HUES48 (cell line): ENCODE measurements at regions not wholly inside any gene's neighbourhood (a gene's known extent, or its start where the extent isn't known, plus 50 kb on each side); places are given as distances from the start of the nearest gene placed in this dataset.
"Not testable (repeated sequence)": the region's sequence is repeated elsewhere in the genome, so short reads cannot be mapped to it uniquely, and the experiment has no call there.

ENCODE experiments used
- H3K27ac ChIP-seq: one replicate; pipeline ENCODE4 v1.7.0; 2013; ENCODE audit warnings: low read depth, low read length, inconsistent platforms
- H3K27me3 ChIP-seq: 2 replicates; pipeline ENCODE4 v1.6.1; 2013; ENCODE audit warnings: mild to moderate bottlenecking, low read length; ENCODE audit not compliant: control insufficient read depth, insufficient read depth
- H3K36me3 ChIP-seq: 2 replicates; pipeline ENCODE4 v1.6.1; 2013; ENCODE audit warnings: low read length; ENCODE audit not compliant: control insufficient read depth, insufficient read depth
- H3K4me1 ChIP-seq: 2 replicates; pipeline ENCODE4 v1.6.1; 2013; ENCODE audit warnings: mild to moderate bottlenecking, low read length; ENCODE audit not compliant: control insufficient read depth, insufficient read depth
- H3K4me3 ChIP-seq: 2 replicates; pipeline ENCODE4 v1.5.1; 2013; ENCODE audit warnings: mild to moderate bottlenecking, low read depth, low read length
- H3K9ac ChIP-seq: 2 replicates; pipeline ENCODE4 v1.6.1; 2013; ENCODE audit warnings: mild to moderate bottlenecking, low read depth, low read length, moderate library complexity
- H3K9me3 ChIP-seq: 2 replicates; pipeline ENCODE4 v1.6.1; 2013; ENCODE audit warnings: low read length; ENCODE audit not compliant: control insufficient read depth, insufficient read depth

DNA sequence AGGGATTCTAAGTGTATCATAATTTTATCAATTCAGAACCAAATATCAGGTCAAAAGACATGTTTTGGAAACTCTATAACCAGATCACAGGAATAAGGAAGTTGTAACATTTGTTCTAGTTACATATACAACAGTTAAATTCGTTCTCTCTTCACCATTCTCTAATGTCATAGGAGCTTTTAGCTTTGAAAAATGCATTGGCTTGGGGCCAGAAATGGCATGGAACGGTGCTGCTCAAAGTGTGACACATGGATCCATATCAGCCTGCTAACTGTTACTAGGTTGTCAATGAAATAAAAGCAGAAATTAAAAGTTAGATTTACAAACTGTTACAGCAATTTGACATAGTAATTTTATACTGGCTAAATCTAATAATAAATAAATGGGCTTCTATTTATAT lies 120.3 kb downstream of the LCA5 start:
- H3K9ac ChIP-seq, result no peak overlapping the region
- no peaks in the 10 kb centered on the region for H3K36me3 ChIP-seq
- H3K27ac ChIP-seq, result no peak overlapping the region
- peaks cover 16% of the 10 kb centered on the region for H3K4me1 ChIP-seq
- H3K27me3 ChIP-seq, result no peaks in the 10 kb centered on the region
- no peaks in the 10 kb centered on the region for H3K9me3 ChIP-seq
- H3K4me3 ChIP-seq, result no peak overlapping the region

DNA sequence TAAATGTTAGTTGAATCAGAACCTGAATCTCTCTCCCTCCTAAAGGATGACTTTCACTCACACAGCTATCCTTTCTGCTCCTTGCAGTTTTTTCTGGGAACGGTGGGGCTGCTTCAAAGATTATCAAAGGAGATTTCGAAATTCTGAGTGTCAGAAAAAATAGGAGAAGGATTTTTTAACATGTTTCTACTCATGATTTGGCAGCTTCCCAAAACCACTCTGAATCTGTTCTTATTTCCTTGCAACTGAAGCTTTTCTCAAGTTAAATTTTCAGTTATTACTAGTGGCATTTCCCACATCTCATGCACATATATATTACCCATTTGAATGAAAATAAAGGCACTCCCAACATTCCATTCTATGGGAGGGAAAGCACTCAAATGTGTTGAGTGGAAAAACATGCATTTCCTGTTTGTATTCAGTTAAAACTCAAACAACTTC lies 123.6 kb downstream of the LCA5 start:
- H3K4me3 ChIP-seq, result no peak overlapping the region
- no peak overlapping the region for H3K9ac ChIP-seq
- H3K9me3 ChIP-seq, result no peaks in the 10 kb centered on the region
- no peaks in the 10 kb centered on the region for H3K36me3 ChIP-seq
- H3K27me3 ChIP-seq, result no peaks in the 10 kb centered on the region
- H3K27ac ChIP-seq, result peak overlapping the region; percentile 34
- peaks cover 18% of the 10 kb centered on the region for H3K4me1 ChIP-seq

- Histone ChIP-seq H3K9me3 (no peaks in the 10 kb centered on the region), H3K4me1 (peaks cover 18% of the 10 kb centered on the region)
These were observed 126.4 kb downstream of the LCA5 start for GRCh38 chr6:79410806-79411205.

GRCh38 chr6:79408256-79408974 lies 128.8 kb downstream of the LCA5 start:
- Histone ChIP-seq H3K4me3 (no peak overlapping the region), H3K36me3 (no peaks in the 10 kb centered on the region), H3K27ac (no peak overlapping the region), H3K9me3 (no peaks in the 10 kb centered on the region), H3K4me1 (peaks cover 4% of the 10 kb centered on the region), H3K9ac (no peak overlapping the region), H3K27me3 (no peaks in the 10 kb centered on the region)

More at GRCh38 chr6:79410806-79411205, 126.4 kb downstream of the LCA5 start:
- H3K27me3 ChIP-seq, result no peaks in the 10 kb centered on the region
- no peak overlapping the region for H3K9ac ChIP-seq
- no peaks in the 10 kb centered on the region for H3K36me3 ChIP-seq
- no peak overlapping the region for H3K4me3 ChIP-seq
- no peak overlapping the region for H3K27ac ChIP-seq

GRCh38 chr6:79404677-79405076 lies 132.6 kb downstream of the LCA5 start:
- Histone ChIP-seq H3K36me3 (no peaks in the 10 kb centered on the region), H3K9me3 (no peaks in the 10 kb centered on the region), H3K4me3 (no peak overlapping the region), H3K9ac (no peak overlapping the region), H3K27me3 (no peaks in the 10 kb centered on the region), H3K4me1 (no peaks in the 10 kb centered on the region), H3K27ac (no peak overlapping the region)

- no peaks in the 10 kb centered on the region for H3K27me3 ChIP-seq
- no peak overlapping the region for H3K4me3 ChIP-seq
- H3K4me1 ChIP-seq, result no peaks in the 10 kb centered on the region
- no peaks in the 10 kb centered on the region for H3K9me3 ChIP-seq
- H3K9ac ChIP-seq, result no peak overlapping the region
- H3K36me3 ChIP-seq, result no peaks in the 10 kb centered on the region
- no peak overlapping the region for H3K27ac ChIP-seq
These were observed 133.0 kb downstream of the LCA5 start for GRCh38 chr6:79404261-79404660.

- H3K36me3 ChIP-seq, result no peaks in the 10 kb centered on the region
- no peak overlapping the region for H3K4me3 ChIP-seq
- H3K9ac ChIP-seq, result no peak overlapping the region
- H3K9me3 ChIP-seq, result 0 out of 2 replicates have a peak, but pooled peaks cover under 1% of the 10 kb centered on the region
- H3K27ac ChIP-seq, result no peak overlapping the region
- H3K4me1 ChIP-seq, result no peaks in the 10 kb centered on the region
- no peaks in the 10 kb centered on the region for H3K27me3 ChIP-seq
These were observed 133.7 kb downstream of the LCA5 start for GRCh38 chr6:79403563-79403962.

DNA sequence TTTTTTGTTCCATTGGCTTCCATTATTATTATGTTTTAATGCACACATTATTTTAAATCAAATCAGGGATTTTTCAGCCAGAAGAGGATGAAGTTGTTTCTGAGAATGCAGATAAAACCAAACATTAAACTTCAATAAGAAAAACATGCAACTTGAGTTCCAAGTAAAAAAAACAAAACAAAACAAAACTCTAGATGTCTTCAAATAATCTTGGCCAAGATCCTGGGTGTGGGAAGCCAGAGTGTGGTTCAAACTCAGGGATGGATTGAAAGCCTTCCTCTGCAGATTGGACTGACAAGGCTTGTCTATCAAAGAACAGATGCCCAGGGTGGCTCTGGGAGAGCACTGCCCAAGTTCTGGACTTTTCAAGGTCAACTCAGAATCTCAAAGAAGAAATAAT lies 134.1 kb downstream of the LCA5 start:
- H3K4me1 ChIP-seq, result no peaks in the 10 kb centered on the region
- H3K36me3 ChIP-seq, result no peaks in the 10 kb centered on the region
- no peak overlapping the region for H3K9ac ChIP-seq
- H3K4me3 ChIP-seq, result no peak overlapping the region
- H3K27ac ChIP-seq, result no peak overlapping the region
- no peaks in the 10 kb centered on the region for H3K27me3 ChIP-seq
- H3K9me3 ChIP-seq, result 0 out of 2 replicates have a peak, but pooled peaks cover 3% of the 10 kb centered on the region

DNA sequence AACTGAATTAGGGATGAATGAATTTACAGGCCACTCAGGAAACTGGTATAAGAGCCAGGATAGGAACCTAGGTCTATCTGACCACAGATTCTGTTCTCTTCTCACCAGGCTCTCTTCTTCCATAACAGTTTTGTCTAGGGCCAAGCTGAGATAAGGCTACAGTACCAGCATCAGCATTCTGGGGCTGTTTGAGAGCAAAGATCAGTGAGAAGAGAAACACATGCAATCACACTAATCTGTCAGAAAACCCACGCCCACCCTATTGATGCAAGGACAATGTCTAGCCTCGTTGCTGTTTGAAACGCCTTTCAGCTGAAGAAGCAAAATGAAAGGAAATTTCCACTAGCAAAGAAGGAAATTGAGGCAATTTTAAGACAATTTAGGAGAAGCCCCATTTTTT lies 137.7 kb downstream of the LCA5 start:
- Histone ChIP-seq H3K4me3 (no peak overlapping the region), H3K36me3 (no peaks in the 10 kb centered on the region), H3K27ac (no peak overlapping the region), H3K9ac (no peak overlapping the region), H3K9me3 (0 out of 2 replicates have a peak, but pooled peaks cover 3% of the 10 kb centered on the region), H3K27me3 (no peaks in the 10 kb centered on the region), H3K4me1 (no peaks in the 10 kb centered on the region)

DNA sequence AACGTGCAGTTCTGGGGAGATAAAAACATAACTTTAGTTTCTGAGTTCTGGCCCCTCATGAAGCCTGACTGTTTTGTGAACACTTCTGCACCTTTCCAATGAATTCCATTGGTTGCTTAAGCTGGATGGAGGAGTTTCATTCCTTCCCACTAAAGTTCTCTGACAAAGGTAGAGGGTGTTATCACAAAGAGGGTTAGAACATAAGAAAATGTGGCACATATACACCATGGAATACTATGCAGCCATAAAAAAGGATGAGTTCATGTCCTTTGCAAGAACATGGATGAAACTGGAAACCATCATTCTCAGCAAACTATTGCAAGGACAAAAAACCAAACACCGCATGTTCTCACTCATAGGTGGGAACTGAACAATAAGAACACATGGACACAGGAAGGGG lies 138.6 kb downstream of the LCA5 start:
- H3K36me3 ChIP-seq, H3K27me3 ChIP-seq, H3K9me3 ChIP-seq, H3K27ac ChIP-seq, H3K4me3 ChIP-seq, H3K9ac ChIP-seq, H3K4me1 ChIP-seq: not testable (repeated sequence)

DNA sequence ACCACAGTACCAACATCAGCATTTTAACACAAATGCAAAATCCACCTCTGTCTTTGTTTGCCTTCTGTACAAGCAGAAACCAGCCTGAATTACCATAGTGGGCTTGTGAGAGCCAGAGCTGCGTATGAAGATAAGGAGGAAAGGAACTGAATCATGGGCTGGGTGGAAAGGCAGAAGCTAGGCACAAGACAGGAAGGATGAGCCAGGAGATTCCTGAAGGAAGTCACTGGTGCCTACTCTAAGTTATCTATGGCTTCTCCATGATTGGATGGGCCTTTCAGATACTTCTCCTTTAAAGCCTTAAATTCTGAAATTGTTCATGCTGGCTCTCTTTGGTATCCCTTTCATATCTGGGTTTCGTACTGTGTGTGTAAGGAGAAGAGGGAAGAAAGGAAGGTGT lies 140.6 kb downstream of the LCA5 start:
- Histone ChIP-seq H3K9me3 (0 out of 2 replicates have a peak, but pooled peaks cover 3% of the 10 kb centered on the region), H3K9ac (no peak overlapping the region), H3K4me3 (no peak overlapping the region), H3K27me3 (no peaks in the 10 kb centered on the region), H3K4me1 (no peaks in the 10 kb centered on the region), H3K27ac (no peak overlapping the region), H3K36me3 (no peaks in the 10 kb centered on the region)
